GM12891 (cell line): ENCODE measurements at regions not wholly inside any gene's neighbourhood (a gene's known extent, or its start where the extent isn't known, plus 50 kb on each side); places are given as distances from the start of the nearest gene placed in this dataset.

Experiments
- DNase-seq: peaks from one replicate; pipeline ENCODE4 v3.0.0; 2011; ENCODE audit warnings: low spot score; ENCODE audit not compliant: insufficient read length
- FAIRE-seq: peaks from 2 replicates; lab custom pipeline; 2011; peaks lifted over from hg19 to GRCh38; lab: Jason Lieb, UNC
- PAX5 ChIP-seq: IDR thresholded peaks from 2 replicates; pipeline ENCODE4 v1.6.1; 2011; ENCODE audit warnings: low read length, moderate library complexity, mild to moderate bottlenecking; ENCODE audit not compliant: insufficient read depth, severe bottlenecking
- POLR2A ChIP-seq: IDR thresholded peaks from 2 replicates; pipeline ENCODE4 v1.6.1; 2011; ENCODE audit warnings: low read depth, low read length, control low read depth
- POLR2AphosphoS5 ChIP-seq: IDR thresholded peaks from 2 replicates; pipeline ENCODE4 v1.6.1; 2011; ENCODE audit warnings: low read depth, low read length, control low read depth
- POU2F2 ChIP-seq: IDR thresholded peaks from 2 replicates; pipeline ENCODE4 v1.6.1; 2011; ENCODE audit warnings: low read depth, mild to moderate bottlenecking, control low read depth, low read length, moderate library complexity
- SPI1 ChIP-seq: IDR thresholded peaks from 2 replicates; pipeline ENCODE4 v1.6.1; 2011; ENCODE audit warnings: low read depth, low read length, control low read depth
- TAF1 ChIP-seq: IDR thresholded peaks from 2 replicates; pipeline ENCODE4 v1.6.1; 2011; ENCODE audit warnings: low read depth, low read length, control low read depth

- DNase-seq: no peak
- FAIRE-seq: no peak
- TF ChIP-seq PAX5 (no peak), POU2F2 (no peak), SPI1 (no peak), TAF1 (no peak), POLR2AphosphoS5 (no peak), POLR2A (no peak)
These were observed 55.9 kb upstream of the DOK5 start for GRCh38 chr20:54419531-54419930.
